ENCODE measurements at regions not wholly inside any gene's neighbourhood (a gene's known extent, or its start where the extent isn't known, plus 50 kb on each side); places are given as distances from the start of the nearest gene placed in this dataset.
A peak's percentile ranks its signal among the peaks of the same experiment; 100 is the strongest.

GRCh38 chr2:198374375-198375082 is 570.1 kb downstream of the PLCL1 start:
- TF ChIP-seq EZH2 (IDR thresholded peaks at IDR 0.05; ENCODE audit: low read length, unreplicated experiment) (no peak), CTCF (conservative IDR thresholded peaks at IDR 0.05; ENCODE audit: low read depth, low read length) (peak; percentile 83), EZH2phosphoT487 (IDR thresholded peaks at IDR 0.05; ENCODE audit: borderline replicate concordance, low read length) (no peak)

Data from PC-3 (cell line).